ENCODE measurements at regions not wholly inside any gene's neighbourhood (a gene's known extent, or its start where the extent isn't known, plus 50 kb on each side); places are given as distances from the start of the nearest gene placed in this dataset.

GRCh38 chr9:79925326-79925725, 353.6 kb downstream of the TLE4 start:
- intact Hi-C loops (cut with micrococcal nuclease) = no loop called here
- no TSS peak for BruUV-seq (replicated peaks)

GRCh38 chr9:79924836-79925235, 353.1 kb downstream of the TLE4 start:
- POLR2A ChIA-PET = no interaction called here
- intact Hi-C loops (cut with micrococcal nuclease) = no loop called here
- no peaks in the 10 kb centered on the region for H3K27me3 Mint-ChIP-seq (ENCODE audit: insufficient read depth, unreplicated experiment)
- no peak for TF ChIP-seq CTCF (IDR thresholded peaks at IDR 0.05; ENCODE audit: unreplicated experiment)
- no peaks in the 10 kb centered on the region for H3K9me3 Mint-ChIP-seq (ENCODE audit: unreplicated experiment)
- no peaks in the 10 kb centered on the region for H3K36me3 Mint-ChIP-seq (ENCODE audit: insufficient read depth, unreplicated experiment)
- no peak overlapping the region for H3K4me3 Mint-ChIP-seq (ENCODE audit: unreplicated experiment)
- H3K27ac Mint-ChIP-seq (ENCODE audit: low read depth, unreplicated experiment) = no peak overlapping the region
- no peak for DNase-seq (ENCODE audit: unreplicated experiment)
- BruUV-seq (replicated peaks) = no TSS peak
- H3K4me1 Mint-ChIP-seq (ENCODE audit: insufficient read depth, unreplicated experiment) = no peaks in the 10 kb centered on the region
- CTCF ChIA-PET = no interaction called here

More at GRCh38 chr9:79925326-79925725, 353.6 kb downstream of the TLE4 start:
- no peak for DNase-seq (ENCODE audit: unreplicated experiment)
- Mint-ChIP-seq H3K36me3 (ENCODE audit: insufficient read depth, unreplicated experiment) (no peaks in the 10 kb centered on the region), H3K27ac (ENCODE audit: low read depth, unreplicated experiment) (no peak overlapping the region), H3K9me3 (ENCODE audit: unreplicated experiment) (no peaks in the 10 kb centered on the region), H3K4me1 (ENCODE audit: insufficient read depth, unreplicated experiment) (no peaks in the 10 kb centered on the region), H3K27me3 (ENCODE audit: insufficient read depth, unreplicated experiment) (no peaks in the 10 kb centered on the region), H3K4me3 (ENCODE audit: unreplicated experiment) (no peak overlapping the region)
- ChIA-PET CTCF (no interaction called here), POLR2A (no interaction called here)
- TF ChIP-seq CTCF (IDR thresholded peaks at IDR 0.05; ENCODE audit: unreplicated experiment) = no peak

- BruUV-seq (replicated peaks) = no TSS peak
- H3K4me1 Mint-ChIP-seq (ENCODE audit: insufficient read depth, unreplicated experiment) = no peaks in the 10 kb centered on the region
- no peak for DNase-seq (ENCODE audit: unreplicated experiment)
- no peak overlapping the region for H3K4me3 Mint-ChIP-seq (ENCODE audit: unreplicated experiment)
- no peak overlapping the region for H3K27ac Mint-ChIP-seq (ENCODE audit: low read depth, unreplicated experiment)
- no peaks in the 10 kb centered on the region for H3K9me3 Mint-ChIP-seq (ENCODE audit: unreplicated experiment)
- no peaks in the 10 kb centered on the region for H3K27me3 Mint-ChIP-seq (ENCODE audit: insufficient read depth, unreplicated experiment)
- ChIA-PET CTCF (interaction anchor here (0.6 kb wide), 1 partner anchor 88 kb away, joined by 3 read pairs; no protein-coding TSS in a partner anchor), POLR2A (no interaction called here)
- TF ChIP-seq CTCF (IDR thresholded peaks at IDR 0.05; ENCODE audit: unreplicated experiment) = no peak
- intact Hi-C loops (cut with micrococcal nuclease) = no loop called here
- H3K36me3 Mint-ChIP-seq (ENCODE audit: insufficient read depth, unreplicated experiment) = no peaks in the 10 kb centered on the region
These were observed 345.7 kb downstream of the TLE4 start for GRCh38 chr9:79917421-79917820.

DNA sequence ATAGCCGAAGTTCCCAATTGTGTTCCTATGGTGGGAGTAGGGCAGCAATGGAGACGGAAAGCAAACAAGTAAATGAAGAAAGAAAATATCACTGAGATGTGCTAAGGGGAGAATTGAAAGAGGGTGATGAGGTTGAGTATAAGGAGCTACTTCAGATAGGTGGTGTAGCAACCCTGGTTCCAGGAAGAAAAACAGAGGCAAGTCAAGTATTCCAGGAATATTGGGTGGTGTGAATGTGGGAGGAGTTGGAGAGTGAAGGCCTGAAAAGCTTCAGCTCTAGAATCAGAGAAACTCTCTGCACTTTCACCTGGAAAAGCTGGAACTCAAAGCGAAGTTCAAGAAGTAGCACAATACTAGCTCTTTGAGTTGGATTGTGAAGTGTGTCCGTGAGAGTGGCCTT, 342.1 kb downstream of the TLE4 start:
- intact Hi-C loops (cut with micrococcal nuclease) = no loop called here
- H3K4me3 Mint-ChIP-seq (ENCODE audit: unreplicated experiment) = no peak overlapping the region
- TF ChIP-seq CTCF (IDR thresholded peaks at IDR 0.05; ENCODE audit: unreplicated experiment) = no peak
- BruUV-seq (replicated peaks) = no TSS peak
- no peak for DNase-seq (ENCODE audit: unreplicated experiment)
- no peak overlapping the region for H3K27ac Mint-ChIP-seq (ENCODE audit: low read depth, unreplicated experiment)
- CTCF ChIA-PET = interaction anchor here (1.3 kb wide), 1 partner anchor 14 kb away, joined by 5 read pairs; no protein-coding TSS in a partner anchor
- no peaks in the 10 kb centered on the region for H3K9me3 Mint-ChIP-seq (ENCODE audit: unreplicated experiment)
- H3K27me3 Mint-ChIP-seq (ENCODE audit: insufficient read depth, unreplicated experiment) = no peaks in the 10 kb centered on the region
- H3K4me1 Mint-ChIP-seq (ENCODE audit: insufficient read depth, unreplicated experiment) = no peaks in the 10 kb centered on the region
- no peaks in the 10 kb centered on the region for H3K36me3 Mint-ChIP-seq (ENCODE audit: insufficient read depth, unreplicated experiment)
- POLR2A ChIA-PET = interaction anchor here (0.6 kb wide), 1 partner anchor 266 kb away, joined by 3 read pairs; no protein-coding TSS in a partner anchor

Measured in MCF 10A (cell line).